ENCODE measurements at regions not wholly inside any gene's neighbourhood (a gene's known extent, or its start where the extent isn't known, plus 50 kb on each side); places are given as distances from the start of the nearest gene placed in this dataset.
"Not testable (repeated sequence)": the region's sequence is repeated elsewhere in the genome, so short reads cannot be mapped to it uniquely, and the experiment has no call there.

GRCh38 chr17:31750578-31750977 lies 108.5 kb downstream of the COPRS start:
- no peak for DNase-seq (ENCODE audit: extremely low read depth, low read depth, low spot score)

DNA sequence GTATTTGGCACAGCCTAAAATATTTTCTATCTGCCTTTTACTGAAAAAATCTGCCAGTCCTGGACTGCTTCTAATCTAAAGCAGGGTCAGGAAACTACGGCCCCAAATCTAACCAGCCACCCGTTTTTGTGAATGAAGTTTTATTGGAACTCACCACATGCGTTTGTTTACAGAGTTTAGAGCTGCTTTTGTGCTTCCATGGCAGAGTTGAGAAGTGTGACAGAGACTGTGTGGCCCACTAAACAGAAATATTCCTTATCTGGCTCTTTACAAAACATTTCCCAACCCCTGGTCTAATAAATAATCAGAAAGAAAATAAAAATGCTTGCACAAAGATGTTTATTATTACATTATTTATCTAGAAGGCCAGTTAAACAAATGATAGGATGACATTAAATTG lies 110.2 kb downstream of the COPRS start:
- no peak for DNase-seq (ENCODE audit: extremely low read depth, low read depth, low spot score)

GRCh38 chr17:31746884-31747495 lies 112.1 kb downstream of the COPRS start:
- no peak for DNase-seq (ENCODE audit: extremely low read depth, low read depth, low spot score)

DNA sequence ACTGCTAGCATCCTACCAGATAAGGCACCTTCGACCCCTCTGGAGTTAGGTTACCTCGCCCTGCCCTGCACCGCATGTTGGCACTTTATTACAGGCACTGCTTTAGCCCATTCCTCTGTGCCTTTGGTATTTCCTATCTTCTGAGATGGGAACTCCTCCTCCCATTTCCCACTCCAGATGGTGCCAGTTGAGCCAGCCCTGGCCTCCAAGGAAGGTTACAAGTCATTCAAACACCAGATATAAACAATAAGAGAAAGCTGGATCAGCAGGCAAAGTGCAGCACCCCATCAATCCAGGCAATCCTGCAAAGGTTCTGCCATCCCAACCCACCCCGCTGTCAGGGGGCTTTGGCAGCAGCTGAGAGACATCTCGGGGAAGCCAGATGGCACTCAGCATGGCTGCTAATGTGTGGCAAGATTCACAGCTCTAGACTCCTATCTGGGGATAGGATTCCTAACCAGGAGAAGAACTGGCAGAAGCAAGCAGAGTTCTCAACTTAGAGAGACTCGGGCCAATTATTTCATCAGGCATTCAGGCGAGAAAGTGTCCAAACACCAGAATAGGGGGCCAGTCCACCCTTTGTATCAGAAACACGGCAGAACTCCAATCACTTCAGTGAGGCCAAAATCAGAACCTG lies 113.0 kb downstream of the COPRS start:
- DNase-seq (ENCODE audit: extremely low read depth, low read depth, low spot score) = no peak

DNA sequence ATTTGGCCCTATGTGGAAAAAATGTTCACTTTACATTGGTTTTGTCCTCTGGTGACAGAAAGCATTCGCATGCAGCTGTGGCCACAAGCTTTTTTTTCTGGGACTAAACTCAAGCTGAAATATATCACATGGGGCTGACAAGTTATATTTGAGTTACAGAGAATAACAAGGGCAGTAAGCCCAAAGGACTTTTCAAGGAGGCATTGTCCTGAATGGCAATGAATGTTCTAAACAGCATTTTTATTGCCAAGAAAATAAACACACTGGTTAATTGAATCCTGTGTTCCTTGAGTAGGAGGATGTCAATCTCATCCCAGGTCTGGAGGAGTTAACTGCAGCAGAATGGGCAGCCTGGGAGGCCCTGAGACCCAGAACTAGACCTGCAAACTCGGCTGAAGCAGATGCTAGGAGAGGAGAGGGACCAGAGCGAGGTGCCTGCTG lies 114.5 kb downstream of the COPRS start:
- no peak for DNase-seq (ENCODE audit: extremely low read depth, low read depth, low spot score)

DNA sequence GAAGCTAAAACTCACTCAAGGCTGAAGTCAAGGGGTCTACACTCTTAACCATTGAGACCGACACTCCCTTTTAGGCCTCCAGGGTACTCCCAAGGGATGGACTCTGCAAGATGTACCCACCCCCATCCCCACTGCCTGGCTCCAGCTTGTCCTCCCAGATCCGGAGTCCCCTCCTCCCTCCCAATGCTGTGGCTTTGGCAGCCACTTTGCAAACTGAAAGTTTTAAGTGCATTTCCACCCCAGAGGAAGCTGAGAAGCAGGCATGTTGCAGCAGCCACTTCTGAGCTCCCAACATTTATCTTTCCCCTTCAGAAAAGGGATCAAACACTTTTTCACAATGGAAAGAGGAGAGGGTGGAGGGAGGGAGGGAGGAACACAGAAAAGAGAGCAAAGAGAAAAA lies 115.2 kb downstream of the COPRS start:
- no peak for DNase-seq (ENCODE audit: extremely low read depth, low read depth, low spot score)

- DNase-seq (ENCODE audit: extremely low read depth, low read depth, low spot score) = no peak
These were observed 117.7 kb downstream of the COPRS start for GRCh38 chr17:31741371-31741770.

DNA sequence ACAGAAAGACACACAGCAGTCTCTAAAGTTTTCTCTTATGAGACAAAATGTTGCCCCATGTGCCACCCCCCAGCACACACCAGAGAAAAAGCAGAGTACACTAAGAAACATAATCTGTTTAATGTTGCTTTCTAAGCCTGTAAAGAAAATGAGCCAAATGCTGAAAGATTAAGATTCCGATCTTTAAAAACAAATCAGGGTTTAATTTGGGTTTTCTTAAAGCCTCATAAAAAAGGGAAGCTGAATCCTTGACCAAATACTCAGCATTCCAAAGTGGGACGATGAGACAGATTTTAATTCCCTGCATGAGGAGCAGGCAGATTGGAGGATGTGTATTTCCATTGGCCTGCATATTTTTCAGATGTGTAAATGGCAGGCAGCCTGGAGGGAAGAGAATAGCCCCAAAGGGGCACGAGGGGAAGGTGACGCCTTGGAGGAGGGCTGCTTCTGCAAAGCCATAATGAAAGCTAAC lies 118.4 kb downstream of the COPRS start:
- no peak for DNase-seq (ENCODE audit: extremely low read depth, low read depth, low spot score)

DNA sequence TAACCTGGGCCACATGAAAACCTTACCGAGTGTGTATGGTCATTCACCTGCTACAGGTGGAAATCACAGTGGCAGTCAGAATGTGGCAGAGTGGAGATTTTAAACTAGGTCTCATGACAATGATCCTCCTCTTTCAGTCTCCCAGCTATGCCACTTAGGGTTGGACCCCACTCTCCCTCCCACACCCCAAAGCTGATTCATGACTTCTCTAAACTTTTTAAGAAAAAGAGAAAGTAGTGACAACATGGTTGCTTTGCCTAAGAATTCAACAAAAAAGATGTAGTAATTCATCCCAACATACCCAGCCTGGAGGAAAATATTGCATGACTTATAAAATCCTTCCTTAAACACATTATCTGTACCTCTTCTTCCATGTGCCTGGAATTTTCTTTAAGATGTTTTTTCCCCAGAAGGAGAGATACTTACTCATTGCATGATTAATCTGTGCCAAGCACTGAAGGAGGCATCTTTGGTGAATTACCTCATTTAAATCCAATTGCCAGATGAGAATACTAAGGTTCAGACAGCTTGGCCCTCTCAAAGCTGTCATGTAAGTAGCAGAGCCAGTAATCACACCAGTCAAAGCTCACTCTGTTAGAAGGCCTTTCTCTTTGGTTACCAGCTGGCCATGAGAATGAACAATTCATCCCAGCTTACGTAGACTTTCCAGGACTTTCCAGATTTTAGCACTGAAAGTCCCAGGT lies 119.9 kb downstream of the COPRS start:
- no peak for DNase-seq (ENCODE audit: extremely low read depth, low read depth, low spot score)

- DNase-seq (ENCODE audit: extremely low read depth, low read depth, low spot score) = no peak
These were observed 120.6 kb downstream of the COPRS start for GRCh38 chr17:31738488-31738887.

DNA sequence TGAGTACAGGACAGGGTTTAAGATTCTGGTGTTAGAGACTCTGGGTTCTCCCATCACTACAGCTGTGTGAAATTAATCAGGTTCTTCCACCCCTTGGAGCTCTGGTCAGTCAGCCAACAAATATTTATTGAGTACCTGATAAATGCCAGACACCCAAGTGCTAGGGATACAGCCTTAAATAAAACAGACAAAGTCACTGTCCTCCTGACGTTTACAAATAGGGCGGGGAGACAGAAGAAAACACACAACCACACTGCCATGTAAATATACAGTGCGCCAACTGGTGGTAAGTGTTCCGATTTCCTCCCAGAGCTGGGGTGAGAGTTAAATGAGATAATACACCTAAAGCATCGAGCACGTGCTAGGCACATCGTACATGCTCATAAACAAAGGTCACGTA lies 121.0 kb downstream of the COPRS start:
- DNase-seq (ENCODE audit: extremely low read depth, low read depth, low spot score) = no peak

DNA sequence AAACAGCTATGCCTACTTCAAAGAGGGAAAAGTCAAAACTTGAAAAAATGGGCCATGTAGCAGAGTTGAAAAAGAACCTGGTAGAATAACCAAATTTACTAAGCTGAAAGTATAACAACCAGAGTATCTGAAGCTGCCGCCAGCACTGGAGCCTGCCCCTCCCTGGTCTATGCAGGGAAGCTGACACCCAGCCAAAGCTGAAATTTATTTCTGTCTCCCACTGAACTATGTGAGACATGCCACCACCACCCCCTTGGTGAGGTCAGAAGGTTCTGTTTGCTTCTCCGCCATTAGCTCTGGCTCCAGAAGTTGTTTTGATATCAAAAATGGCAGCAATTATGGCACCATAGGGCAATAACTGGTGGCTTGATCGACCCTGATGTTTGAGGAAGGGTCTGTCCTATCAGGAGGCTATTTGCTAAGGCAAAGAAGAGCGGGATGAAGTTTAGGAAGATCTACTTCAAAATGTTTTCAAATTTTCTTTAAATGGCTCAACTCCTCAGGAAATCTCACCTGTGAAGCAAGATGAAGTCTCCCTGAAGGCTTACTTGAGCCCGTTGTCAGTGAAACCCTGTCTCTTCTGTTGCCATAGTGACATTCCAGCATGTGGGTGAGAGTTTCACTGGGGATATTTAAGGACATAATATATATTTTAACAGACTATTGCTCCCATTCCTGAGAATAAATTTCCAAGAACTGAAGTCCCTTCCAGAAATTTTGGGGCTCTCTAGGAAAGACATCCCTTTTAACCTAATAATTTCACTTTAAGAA lies 122.0 kb downstream of the COPRS start:
- DNase-seq (ENCODE audit: extremely low read depth, low read depth, low spot score) = no peak

GRCh38 chr17:31733326-31733725 lies 125.7 kb downstream of the COPRS start:
- DNase-seq (ENCODE audit: extremely low read depth, low read depth, low spot score) = no peak

GRCh38 chr17:31731585-31732154 lies 127.4 kb downstream of the COPRS start:
- DNase-seq (ENCODE audit: extremely low read depth, low read depth, low spot score) = not testable (repeated sequence)

DNA sequence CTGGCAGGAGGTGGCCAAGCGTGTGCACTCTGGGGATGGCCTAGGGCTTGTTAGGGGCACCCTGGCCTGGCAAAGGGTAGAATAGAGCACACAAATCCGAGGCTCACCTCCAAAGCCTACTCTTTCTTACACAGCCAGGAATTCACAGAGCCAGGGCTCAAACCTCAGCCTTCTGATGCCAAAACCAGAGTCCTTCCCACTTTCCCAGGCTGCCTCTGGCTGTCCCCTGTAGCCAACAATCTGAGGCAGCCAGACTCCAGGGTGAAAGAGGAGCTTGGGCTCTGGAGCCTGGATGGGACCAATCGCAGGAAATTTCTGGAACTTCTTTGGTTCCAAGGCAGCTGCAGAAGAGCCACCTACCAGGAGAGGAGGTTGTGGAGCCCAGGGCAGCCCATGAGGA lies 127.9 kb downstream of the COPRS start:
- DNase-seq (ENCODE audit: extremely low read depth, low read depth, low spot score) = no peak

DNA sequence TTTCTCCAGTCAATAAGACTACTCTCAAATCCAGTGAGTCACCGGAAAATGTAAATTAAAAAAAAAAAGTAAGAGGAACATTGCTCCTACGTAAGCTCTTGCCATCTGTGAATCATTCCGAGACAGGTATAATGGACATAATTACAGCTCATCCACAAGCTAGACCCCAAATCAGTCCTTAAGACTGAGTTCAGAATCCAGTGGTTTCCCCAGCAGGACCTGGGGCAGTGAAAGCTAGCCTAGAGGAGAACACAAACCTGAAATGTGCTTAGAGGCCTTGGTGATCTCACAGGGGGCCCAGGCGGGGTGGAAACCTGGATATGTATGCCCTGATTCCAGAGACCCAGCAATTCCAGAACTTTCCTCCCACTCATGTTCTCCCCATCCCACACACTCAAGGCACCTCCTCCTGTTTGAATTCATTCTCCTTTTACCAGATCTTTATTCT lies 132.0 kb downstream of the COPRS start:
- no peak for DNase-seq (ENCODE audit: extremely low read depth, low read depth, low spot score)

DNA sequence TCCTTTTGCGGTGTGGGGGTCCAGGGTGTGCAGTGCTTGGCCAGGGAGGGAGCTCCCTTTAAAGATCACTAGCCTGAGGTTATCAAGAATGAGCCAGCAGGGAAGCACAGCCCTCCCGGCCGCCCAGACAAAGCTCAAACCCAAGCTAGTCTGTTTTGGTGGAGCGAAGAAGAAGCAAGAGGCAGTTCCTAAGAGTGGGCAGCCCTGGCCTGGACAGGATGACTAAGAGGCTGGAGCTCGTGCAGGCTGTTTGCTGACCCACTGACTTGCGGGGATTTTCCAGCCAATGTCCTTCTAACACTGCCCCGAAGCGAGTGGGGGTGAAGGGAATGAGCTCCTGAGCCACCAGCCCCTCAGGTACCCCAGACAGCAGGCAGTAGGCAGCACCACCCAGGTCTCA lies 134.4 kb downstream of the COPRS start:
- DNase-seq (ENCODE audit: extremely low read depth, low read depth, low spot score) = no peak

DNA sequence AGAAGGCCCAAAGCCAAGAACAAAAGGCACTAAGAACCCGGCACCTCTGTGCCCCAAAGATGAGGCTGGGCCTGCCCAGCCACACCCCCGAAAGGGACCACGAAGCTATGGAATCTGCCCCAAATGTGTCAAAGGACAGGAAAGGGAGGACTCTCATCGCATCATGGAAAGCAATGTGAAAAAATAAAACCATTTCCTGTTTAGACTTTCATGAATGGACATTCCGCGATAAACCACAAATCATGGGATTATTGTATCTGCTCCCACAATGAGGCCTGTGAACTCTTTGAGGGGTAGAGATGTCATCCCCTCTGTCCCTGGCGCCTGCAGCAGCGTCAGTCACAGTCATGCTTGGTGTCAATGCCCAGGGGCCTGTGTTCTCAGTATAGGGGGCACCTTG lies 135.0 kb downstream of the COPRS start:
- DNase-seq (ENCODE audit: extremely low read depth, low read depth, low spot score) = peak; percentile 51

DNA sequence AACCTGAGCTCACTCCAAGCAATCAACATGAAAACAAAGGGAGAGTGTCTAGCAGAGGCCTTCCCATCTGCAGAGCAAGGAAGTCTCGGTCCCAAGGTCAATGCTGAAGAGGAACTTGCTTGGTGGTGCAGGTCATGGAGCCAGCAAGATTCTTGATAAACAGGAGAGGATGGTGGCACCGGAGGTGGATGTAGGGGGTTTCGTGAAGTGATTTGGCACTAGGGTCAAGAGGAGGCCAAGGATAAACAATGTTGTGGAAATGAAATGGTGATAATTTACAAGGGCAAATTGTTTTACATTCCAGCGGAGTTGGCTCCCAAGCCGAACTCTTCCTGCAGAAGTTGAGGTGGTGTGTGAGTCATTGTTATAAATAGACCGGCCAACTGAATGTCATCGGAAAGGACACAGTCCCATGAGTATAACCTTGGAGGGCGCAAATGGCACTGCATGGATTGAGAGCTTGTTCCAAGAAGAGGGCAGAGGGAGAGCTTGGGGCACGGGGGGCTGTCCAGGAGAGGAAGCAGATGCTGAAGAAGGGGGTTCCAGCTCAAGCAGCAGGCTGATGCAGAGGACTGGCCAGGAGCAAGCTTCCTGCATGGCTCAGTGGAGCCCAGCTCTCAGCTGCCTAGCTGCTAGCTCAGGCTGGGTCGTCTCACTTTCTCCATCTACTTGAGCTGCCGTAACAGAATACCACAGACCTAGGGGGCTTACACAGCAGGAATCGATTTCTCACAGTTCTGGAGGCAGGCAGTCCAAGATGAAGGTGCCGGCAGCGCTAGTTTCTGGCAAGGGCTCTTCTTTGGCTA lies 136.6 kb downstream of the COPRS start:
- DNase-seq (ENCODE audit: extremely low read depth, low read depth, low spot score) = peak; percentile 88
